ENCODE measurements at regions not wholly inside any gene's neighbourhood (a gene's known extent, or its start where the extent isn't known, plus 50 kb on each side); places are given as distances from the start of the nearest gene placed in this dataset.

GRCh38 chr6:120876931-120877330 is 457.3 kb downstream of the TBC1D32 start:
- DNase-seq: no peak
- H3K4me1 ChIP-seq: no peaks in the 10 kb centered on the region

GRCh38 chr6:120876424-120876823 is 457.9 kb downstream of the TBC1D32 start:
- H3K36me3 ChIP-seq: no peaks in the 10 kb centered on the region
- no peaks in the 10 kb centered on the region for H3K4me1 ChIP-seq
- intact Hi-C loops (cut with DNase I; ENCODE audit: low total_unique reads): no loop called here
- no peaks in the 10 kb centered on the region for H3K9me3 ChIP-seq
- TF ChIP-seq POLR2A (IDR thresholded peaks at IDR 0.05) (no peak), CTCF (IDR thresholded peaks at IDR 0.05) (no peak)
- no peak overlapping the region for H3K27ac ChIP-seq
- H3K27me3 ChIP-seq: no peaks in the 10 kb centered on the region
- no peak overlapping the region for H3K4me3 ChIP-seq
- no peak for DNase-seq

More at GRCh38 chr6:120876931-120877330, 457.3 kb downstream of the TBC1D32 start:
- intact Hi-C loops (cut with DNase I; ENCODE audit: low total_unique reads): no loop called here
- no peak overlapping the region for H3K4me3 ChIP-seq
- no peaks in the 10 kb centered on the region for H3K9me3 ChIP-seq
- TF ChIP-seq POLR2A (IDR thresholded peaks at IDR 0.05): no peak
- TF ChIP-seq CTCF (IDR thresholded peaks at IDR 0.05): no peak
- H3K27me3 ChIP-seq: no peaks in the 10 kb centered on the region
- no peak overlapping the region for H3K27ac ChIP-seq
- H3K36me3 ChIP-seq: no peaks in the 10 kb centered on the region

DNA sequence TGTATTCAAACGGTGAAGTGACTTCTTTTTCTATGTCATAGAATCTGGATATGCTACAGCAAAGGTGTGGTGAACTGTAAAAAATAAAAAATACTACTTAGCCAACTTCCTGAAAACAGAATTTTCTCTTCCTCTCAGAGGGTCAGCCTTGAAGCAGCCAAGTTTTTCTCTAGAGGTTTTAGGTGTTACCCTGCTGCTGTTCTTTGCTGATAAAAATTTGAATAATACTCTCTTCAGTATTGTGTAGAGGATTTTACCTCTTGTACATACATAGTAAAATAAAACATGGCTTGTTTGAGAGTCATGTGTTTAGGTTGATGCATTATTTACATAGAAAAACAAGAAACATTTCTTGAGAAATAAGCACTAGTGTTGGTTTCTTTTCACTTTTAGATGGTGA is 458.4 kb downstream of the TBC1D32 start:
- Histone ChIP-seq H3K27me3 (no peaks in the 10 kb centered on the region), H3K4me3 (no peak overlapping the region), H3K27ac (no peak overlapping the region), H3K9me3 (no peaks in the 10 kb centered on the region), H3K4me1 (no peaks in the 10 kb centered on the region), H3K36me3 (no peaks in the 10 kb centered on the region)
- intact Hi-C loops (cut with DNase I; ENCODE audit: low total_unique reads): no loop called here
- no peak for DNase-seq
- TF ChIP-seq CTCF (IDR thresholded peaks at IDR 0.05) (no peak), POLR2A (IDR thresholded peaks at IDR 0.05) (no peak)

- no peak for DNase-seq
- Histone ChIP-seq H3K4me1 (no peaks in the 10 kb centered on the region), H3K27me3 (no peaks in the 10 kb centered on the region), H3K4me3 (no peak overlapping the region), H3K27ac (no peak overlapping the region), H3K36me3 (no peaks in the 10 kb centered on the region), H3K9me3 (no peaks in the 10 kb centered on the region)
- intact Hi-C loops (cut with DNase I; ENCODE audit: low total_unique reads): no loop called here
- TF ChIP-seq POLR2A (IDR thresholded peaks at IDR 0.05) (no peak), CTCF (IDR thresholded peaks at IDR 0.05) (no peak)
Observed at GRCh38 chr6:120874422-120874821, 459.9 kb downstream of the TBC1D32 start.

DNA sequence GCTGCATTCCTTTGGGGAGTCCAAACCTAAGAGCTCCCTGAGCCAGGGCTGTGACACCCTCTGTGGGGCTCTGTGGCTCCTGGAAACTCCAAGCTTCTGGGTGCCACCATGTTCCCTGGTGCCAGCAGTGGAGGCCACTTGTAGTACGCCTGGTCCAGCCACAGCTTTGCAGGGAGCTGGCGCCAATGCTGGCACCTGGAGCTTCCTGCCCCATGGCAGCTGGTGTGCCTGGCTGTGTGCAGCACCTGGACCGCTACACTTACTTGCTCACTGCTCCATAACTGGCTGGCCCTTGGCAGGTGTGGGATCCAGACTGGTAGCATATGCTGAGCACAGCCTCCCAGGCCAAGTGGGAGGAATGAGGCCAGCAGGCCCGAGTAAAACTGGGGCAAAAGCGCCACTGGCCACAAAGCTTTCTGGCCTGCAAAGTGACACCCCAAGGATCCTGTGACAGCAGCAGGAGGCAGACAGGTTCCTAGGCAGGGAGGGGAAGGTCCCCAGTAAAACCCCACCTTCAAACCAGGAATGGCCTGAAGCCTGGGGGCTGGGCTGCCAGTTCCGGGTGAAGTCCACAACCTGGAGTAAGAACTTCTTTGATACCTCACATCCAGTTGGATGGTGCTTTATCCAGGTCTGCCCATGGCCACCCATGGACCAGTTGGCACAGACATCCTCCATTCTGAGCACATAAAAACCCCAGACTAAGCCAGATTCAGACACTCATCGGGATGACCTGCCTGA is 461.0 kb downstream of the TBC1D32 start:
- Histone ChIP-seq H3K4me3 (no peak overlapping the region), H3K27me3 (no peaks in the 10 kb centered on the region), H3K36me3 (no peaks in the 10 kb centered on the region), H3K4me1 (no peaks in the 10 kb centered on the region), H3K9me3 (no peaks in the 10 kb centered on the region), H3K27ac (no peak overlapping the region)
- TF ChIP-seq POLR2A (IDR thresholded peaks at IDR 0.05): no peak
- no peak for TF ChIP-seq CTCF (IDR thresholded peaks at IDR 0.05)
- intact Hi-C loops (cut with DNase I; ENCODE audit: low total_unique reads): no loop called here
- DNase-seq: no peak

All from uterus (tissue), 3 donors.